T-helper 2 cell treated with Interferon-gamma antibody and Interleukin-4, amounts not matched to agents 100 ng/mL and 5 ng/mL, for 36 hours (primary cell): ENCODE measurements at regions not wholly inside any gene's neighbourhood (a gene's known extent, or its start where the extent isn't known, plus 50 kb on each side); places are given as distances from the start of the nearest gene placed in this dataset.

Experiments used
- intact Hi-C: fragments of 100-400 bp; cut with micrococcal nuclease; formaldehyde crosslinking; loops from one replicate; pipeline ENCODE4 v1.15.1; 2023

DNA sequence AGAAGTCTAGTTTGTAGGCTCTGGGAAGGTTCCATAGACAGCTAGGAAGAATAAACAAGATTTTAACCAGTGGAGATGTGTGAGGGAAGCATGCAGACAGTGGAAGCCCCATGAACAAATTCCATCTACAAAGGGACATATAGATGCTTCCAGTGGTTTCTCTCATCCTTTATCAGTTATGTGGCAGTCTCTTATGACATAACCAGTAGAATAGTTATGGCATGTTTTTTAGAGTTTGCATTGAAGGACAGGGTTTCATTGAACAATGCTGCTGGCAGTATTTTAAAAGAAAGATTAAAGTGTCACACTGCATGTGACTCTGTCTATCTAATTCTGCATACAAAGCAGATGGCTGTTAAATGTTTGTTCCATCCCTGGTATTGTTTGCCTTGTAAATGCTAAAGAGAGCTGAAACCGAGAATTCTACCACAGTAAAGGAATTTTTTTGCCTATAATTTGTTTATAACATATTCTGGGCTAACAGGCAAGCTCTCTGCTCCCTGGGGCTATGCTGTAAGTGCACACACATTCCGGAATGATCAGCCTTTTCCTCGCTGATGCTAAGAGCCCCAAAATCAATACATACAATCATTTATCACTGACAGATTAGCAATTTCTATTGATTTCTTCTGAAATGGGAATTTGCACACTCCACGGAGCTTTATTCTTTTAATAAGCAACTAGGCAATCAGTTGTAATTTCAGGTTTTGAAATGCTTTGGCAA, 76.8 kb upstream of the PELI1 start:
- intact Hi-C loops = no loop called here

DNA sequence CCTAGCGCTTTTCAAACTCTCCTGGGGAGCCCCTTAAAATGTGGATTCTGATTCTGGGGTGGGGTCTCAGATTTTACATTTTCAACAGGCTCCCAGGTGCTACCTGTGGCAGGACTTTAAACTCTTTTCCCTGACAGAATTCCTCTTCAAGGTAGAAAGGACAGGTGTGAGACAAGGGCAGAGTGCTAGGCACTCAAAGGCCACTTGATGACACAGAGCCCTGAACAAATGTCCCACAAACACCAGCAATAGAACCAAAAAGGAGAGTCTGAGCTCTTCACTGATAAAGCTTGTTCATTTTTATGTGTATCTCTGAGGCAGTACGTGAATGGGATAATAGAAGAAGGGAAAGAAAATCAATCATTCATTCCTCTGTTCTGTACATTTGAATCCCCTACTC, 77.7 kb upstream of the PELI1 start:
- intact Hi-C loops = no loop called here

DNA sequence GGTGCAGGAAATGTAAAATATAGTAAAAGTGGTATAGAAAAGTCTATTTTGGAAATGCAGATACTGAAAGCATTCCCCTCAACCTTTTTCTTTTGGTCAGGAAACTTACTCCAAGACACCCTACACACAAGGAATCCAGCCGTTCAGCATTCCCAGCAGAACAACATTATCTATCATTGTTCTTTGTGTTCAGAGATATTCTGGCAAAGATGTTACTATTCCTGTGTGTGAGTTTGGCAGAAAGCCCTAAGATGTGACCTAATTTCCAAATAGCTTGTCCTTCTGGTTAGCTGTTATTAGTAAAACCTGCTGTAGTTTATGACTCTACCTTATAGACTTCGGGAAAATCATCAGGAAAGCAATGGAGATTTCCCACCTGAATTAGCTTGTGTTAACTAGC, 78.1 kb upstream of the PELI1 start:
- intact Hi-C loops = no loop called here

DNA sequence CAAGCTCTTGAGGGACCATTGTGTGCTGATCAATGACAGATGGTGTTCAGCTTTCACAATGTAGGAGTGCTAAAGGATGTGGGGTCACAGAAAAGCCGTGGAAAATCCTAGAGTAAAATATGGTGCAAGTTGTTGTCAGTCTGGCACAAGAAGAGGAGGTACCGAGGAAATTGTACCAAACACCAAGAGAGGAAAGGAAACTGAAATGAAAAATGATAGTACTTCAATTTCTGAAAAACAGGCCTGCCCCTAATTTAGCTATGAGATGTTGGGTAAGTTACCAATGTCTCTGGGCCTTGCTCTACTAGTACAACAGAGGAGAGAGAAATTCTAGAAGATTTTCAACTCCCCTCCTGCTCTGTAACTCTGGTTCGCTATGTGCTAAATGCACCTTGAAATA, 78.8 kb upstream of the PELI1 start:
- intact Hi-C loops = no loop called here

DNA sequence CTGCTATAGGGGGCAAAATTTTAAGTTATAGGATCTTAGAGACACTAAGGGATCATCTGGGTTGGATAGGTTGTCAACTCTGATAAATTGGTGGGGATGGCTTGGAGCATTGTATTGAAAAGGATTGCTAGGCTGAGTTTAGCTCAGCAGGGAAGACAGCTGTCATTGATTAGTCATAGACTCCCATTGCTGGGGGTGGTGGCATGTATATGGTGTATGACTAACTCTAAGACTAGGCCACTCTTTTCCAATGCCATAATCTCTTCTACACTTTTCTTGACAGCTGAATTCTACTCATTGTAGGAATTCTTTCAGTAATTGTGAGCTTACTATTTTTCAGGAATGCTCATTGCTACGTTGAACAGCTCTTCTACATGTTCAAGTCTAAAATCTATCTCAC, 81.3 kb upstream of the PELI1 start:
- intact Hi-C loops = loop anchor here (5.0 kb wide), 1 partner anchor 83 kb away; the partner anchor contains the start of gene PELI1

DNA sequence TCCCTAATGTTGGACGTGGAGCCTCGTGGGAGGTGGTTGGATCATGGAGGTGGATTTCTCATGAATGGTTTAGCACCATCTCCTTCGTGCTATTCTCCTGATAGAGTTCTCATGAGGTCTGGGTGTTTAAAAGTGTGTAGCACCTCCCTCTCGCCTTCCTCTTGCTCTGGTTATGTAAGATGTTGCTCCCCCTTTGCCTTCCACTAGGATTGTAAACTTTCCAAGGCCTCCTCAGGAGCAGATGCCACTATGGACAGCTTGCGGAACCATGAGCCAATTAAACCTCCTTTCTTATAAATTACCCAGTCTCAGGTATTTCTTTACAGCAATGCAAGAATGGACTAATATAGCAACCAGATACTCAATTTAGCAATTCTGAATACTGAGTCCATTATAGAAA, 82.4 kb upstream of the PELI1 start:
- intact Hi-C loops = loop anchor here (5.0 kb wide), 1 partner anchor 84 kb away; the partner anchor contains the start of gene PELI1

DNA sequence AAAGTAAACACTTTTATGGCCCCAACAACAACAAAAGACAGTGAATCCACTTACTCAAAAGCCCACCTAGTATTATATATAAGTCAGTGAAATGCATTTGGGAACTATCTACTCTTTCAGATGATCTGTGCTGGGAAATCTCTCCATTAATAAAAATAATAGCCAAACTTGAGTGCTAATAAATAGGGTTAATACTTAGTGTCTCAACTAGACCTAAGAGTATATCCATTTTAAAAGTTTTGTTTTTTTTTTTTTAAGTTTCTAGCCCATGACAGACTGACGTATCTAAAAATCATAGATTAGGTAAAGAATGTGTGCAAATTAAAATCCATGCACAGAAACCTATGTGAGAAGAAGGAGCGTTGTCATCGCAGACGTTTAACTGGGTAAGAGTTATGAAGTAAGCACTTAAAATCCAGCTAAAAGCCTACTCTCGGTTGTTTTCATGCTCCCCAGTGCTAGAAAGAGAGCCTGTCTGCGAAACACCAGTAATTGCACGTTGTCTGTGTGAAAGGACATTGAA, 83.4 kb upstream of the PELI1 start:
- intact Hi-C loops = loop anchor here (2.0 to 5.0 kb wide), 2 partner anchors 15 to 85 kb away; partner anchors contain the start of gene PELI1

DNA sequence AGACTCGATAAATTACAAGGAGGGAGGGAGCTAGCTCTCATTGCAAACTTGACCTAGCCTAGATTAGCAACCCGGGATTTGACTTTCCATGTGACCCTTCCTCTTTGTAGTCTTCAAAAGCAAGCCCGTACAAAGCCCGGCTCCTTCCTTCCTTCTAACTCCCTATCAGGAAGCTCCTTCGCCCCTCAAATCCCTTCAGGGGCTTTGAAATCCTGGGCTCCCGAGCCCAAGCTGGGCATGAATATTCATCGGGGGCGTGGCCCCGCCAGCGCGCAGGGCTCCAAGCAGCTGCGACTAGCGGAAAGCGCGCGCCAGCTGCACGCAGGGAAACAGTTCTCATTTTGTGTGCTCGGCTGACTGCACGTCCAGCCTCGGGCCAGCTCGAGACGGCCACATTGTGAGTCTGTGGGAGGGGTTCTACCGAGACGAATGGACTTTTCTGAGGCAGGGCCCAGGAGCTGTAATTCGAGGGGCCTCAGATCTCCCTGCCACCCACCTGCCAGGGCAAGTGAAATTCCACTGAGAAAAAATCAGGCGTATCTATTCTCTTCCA, 84.0 kb upstream of the PELI1 start:
- intact Hi-C loops = loop anchor here (2.0 to 5.0 kb wide), 2 partner anchors 15 to 86 kb away; partner anchors contain the start of gene PELI1

DNA sequence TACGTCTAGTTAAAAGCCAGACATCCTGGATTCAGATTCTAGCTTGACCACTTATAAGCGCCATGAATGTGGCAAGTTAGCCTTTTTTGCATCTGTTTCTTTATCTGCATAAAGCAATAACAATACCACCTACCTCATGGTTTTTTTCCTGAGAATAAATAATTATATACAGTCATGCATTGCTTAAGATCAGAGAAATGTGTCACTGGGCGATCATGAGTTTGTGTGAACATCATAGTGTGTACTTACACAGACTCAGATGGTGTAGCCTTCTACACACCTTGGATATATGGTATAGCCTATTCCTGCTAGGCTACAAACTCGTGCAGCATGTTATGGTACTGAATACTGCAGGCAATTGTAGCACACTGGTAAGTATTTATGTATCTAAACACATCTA, 84.7 kb upstream of the PELI1 start:
- intact Hi-C loops = loop anchor here (2.0 to 5.0 kb wide), 2 partner anchors 16 to 87 kb away; partner anchors contain the start of gene PELI1

DNA sequence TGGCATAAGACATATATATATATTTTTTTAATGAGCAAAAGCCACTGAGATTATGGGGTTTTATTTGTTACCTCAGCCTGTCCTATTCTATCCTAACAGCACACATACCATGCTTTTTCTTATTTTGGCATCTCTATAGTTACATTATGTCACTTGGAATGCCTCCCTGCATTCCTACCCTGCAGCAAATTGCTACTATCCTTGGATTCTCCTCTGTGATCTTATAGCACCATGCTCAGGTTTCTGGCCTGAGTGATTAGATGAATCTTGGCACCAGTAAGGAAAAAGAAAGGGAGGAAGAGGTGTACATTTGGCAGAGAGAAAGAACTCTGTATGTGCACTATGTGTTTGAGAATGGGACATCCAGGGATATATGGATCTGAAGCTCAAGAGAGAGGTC, 86.3 kb upstream of the PELI1 start:
- intact Hi-C loops = no loop called here

DNA sequence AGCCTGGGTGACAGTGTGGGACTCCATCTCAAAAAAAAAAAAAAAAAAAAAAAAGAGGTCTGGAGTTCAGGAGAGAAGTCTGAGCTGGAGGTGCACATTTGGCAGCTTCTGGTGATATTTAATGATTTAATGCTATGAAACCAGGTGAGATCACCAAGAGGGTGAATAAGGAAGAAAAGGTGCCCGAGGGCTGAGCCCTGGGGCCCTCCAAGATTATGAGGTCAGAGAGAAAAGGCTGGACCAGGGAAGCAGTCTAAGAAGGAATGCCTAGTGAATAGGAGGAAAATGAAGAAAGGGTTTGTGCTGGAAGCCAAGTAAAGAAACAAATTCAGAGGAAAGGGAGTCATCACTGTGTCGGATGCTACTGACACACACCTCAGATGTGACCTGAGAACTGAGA, 88.0 kb upstream of the PELI1 start:
- intact Hi-C loops = no loop called here

DNA sequence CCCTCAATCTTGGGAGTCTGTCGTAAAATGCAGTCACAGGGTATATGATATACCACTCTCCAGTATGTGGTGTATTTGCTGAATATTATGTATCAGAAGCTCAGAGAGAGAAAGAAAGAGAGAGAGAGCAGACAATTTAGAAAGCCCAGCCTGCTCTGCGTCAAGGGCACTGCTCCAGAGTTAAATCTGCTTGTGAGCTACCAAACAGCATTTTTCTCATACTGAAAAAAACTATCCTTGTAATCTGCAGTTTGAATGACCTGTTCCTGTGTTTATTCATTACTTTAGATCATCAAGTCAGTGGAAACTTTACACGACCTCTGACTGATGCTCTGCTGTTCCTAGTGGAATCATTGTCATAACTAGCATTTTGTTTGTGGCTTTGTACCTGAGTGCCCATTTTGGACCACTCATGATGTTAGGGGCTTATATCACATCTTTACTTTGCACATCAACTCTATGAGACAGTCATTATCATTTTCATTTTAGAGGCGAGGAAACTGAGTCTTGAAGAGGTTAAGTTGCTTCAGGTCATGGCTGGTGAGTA, 89.2 kb upstream of the PELI1 start:
- intact Hi-C loops = no loop called here

DNA sequence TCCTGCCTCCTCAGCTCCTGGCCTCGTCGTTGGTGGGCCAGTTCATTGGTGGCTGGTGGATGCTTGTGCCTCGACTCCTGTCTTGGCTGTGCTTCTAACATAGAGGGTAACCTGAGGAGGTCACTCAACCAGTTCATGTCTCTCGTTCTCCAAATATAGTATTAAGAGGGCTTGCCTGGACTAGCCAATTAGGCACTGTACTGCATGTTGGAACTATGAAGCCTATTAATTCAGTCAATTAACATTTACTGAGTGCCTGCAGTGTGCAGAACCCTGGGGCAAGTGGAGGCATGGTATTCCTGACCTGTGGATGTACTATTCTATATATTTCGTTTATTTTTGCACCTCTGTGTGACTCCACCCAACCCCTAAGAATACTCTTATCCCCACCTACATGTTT, 89.9 kb upstream of the PELI1 start:
- intact Hi-C loops = no loop called here

DNA sequence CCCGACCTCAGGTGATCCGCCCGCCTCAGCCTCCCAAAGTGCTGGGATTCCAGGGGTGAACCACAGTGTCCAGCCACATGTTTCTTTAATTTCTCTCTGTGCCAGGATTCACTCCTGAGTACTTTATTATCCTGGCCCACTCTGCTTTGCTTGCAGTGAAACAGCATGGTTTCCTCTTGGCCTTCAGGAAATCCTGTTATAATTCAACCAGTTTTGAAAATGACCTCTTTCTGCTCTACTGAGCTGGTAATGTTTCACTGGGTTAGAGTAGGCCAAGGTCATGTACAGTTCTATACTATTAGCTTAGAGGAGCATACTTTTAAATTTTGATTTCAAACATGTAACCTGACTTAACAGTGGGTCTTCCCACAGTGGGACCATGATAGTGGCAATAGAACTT, 90.6 kb upstream of the PELI1 start:
- intact Hi-C loops = no loop called here

DNA sequence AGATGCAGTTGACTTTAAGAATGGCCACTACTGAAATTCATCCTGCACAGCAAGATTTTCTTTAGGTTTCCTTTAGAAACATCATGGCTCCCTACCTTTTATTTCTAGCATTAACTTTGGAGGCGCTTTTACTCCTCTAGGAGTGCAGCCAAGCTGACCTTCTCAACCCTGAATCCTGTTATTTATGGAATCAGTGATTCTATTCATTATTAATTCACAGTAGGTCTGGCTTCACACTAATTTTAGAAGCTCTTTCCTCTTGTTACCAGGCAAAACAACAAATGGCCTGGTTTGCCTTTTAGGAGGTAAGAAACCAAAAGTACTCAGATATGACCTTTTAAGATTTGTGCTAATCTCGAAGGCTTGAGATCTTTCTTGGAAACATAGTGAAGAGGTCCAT, 93.0 kb upstream of the PELI1 start:
- intact Hi-C loops = no loop called here

DNA sequence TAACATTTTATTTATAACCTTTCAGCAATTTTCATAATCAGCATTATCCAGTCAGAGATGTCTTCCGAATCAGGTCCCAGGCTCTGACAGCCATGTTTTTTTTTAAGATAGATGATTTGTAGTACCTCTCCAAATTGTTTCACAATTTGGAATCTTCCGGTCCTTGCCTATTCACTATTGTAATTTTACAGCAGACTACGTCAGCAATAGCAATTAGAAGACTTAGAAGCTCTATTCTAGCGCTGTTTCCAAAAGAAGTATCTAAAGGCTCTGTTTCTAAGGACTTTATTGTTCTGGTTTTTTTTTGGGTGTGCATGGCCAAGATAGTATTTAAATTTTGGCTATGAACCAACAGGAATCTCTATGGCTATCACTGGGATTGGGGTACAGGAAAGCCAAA, 94.6 kb upstream of the PELI1 start:
- intact Hi-C loops = no loop called here

DNA sequence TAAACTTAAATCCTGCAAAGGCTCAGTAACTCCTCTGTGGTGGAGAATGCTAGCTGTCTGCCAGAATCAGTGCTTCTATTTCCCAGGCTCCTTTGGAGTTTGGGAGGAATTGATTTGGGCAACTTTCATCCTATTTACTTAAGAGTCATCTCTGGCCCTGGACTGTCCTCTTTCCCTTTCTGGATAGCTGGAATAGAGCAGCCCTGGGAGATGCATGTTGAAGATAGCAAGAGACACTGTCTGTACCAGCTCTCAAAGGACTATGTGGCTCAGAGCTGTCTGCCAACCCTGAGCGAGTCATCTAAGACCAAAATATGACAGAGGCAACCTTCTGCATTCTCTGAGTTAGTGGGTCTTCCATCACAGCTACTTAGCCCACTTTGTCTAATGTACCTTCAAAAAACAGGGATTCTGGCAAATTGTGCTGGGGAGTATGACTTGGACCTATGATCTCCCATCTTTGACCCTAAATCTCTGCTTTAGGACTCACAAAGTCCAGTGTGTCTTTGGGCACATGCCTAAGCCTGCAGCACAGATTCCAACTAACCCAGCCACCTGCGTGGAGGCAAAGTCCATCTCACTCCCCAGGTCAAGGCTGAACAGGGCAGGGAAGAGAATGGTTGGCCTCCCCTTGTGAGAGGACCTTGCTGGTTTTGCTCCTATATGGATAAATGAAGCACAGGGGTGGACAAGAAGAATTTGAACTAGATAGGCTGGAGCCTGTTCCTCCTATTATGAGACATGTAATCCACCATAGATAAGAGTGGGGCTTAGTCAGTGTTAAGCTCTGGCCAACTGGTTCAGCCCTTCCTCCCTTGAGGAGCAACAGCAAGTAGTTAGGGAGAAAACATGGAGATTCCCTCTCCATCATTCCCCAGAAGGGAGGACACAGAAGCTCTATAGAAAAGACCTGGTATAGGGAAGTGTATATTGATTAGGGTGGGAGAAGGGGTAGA, 99.1 kb upstream of the PELI1 start:
- intact Hi-C loops = no loop called here

DNA sequence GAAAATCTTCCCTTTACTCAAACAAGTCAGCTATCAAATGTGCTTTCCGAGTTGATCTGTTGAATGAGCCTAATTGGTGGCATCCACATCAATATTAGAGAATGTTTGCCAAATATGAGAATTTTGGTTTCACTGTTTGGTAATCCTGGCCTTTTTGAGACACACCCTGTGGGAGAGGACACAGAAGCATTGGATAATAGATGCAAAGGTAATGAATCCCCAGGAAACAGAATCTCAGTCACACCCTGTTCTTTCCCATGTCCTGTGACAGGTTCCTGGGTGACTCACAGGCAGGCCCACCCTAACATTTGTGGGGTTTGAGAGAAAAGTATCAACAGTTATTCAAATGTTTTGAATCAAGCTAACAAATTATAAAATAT, 99.8 kb upstream of the PELI1 start:
- intact Hi-C loops = no loop called here

DNA sequence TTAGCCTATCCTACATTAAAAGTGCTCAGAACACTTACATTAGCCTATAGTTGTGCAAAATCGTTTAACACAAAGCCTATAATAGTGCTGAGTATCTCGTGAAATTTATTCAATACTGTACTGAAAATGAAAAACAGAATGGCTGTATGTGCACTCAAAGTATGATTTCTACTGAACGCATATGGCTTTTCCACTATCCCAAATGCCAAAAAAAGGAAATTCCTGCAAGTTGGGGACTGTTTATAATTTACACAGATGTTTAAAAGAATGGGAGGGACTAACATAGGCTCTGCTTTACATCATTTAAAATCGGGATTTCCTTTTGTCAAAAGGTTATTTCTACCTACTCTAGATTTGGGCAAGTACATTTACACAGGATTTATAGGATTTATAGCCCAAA, 101.4 kb upstream of the PELI1 start:
- intact Hi-C loops = no loop called here

DNA sequence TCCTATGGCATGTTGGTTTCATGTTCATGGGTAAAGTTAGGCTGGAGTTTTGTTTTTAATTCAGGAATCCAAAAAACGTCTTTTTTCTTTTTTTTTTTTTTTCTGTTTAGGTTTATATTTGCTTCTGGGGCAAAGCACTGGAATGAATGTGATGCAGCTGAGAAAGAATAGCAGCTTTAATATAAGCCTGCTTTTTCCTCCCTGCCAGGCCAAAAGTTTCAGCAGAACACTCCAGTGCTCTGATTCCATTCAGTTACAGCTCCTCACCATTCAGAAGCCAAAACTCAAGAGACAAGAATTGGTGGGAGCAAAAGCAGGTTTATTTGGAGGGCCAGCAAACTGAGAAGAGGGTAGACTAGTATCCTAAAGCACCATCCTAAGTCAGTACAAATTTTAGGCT, 102.7 kb upstream of the PELI1 start:
- intact Hi-C loops = no loop called here

DNA sequence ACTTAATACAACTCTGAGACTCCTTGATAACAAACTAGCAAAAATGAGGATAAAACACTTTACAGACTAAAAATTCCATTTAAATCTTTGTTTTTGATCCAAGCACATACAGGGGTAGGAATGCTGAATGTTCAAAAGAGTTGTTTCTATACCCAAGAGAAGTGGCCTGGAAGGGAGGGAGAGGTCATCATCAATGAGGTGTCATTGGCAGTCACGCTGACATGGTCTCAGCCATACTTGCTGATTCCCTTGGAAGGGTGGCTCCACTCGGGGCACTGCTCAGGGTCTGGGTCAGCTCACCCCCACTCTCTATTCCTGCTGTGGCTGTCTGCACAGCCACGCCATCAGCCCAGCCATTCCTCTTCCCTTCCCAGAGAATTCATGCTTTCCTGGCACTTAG, 105.2 kb upstream of the PELI1 start:
- intact Hi-C loops = no loop called here
